NB4 (cell line): ENCODE measurements at regions not wholly inside any gene's neighbourhood (a gene's known extent, or its start where the extent isn't known, plus 50 kb on each side); places are given as distances from the start of the nearest gene placed in this dataset.

ENCODE experiments used
- DNase-seq: peaks from one replicate; pipeline ENCODE4 v3.0.0; 2010; ENCODE audit warnings: low read depth
- H3K4me3 ChIP-seq: one replicate; pipeline ENCODE4 v1.5.1; 2011; ENCODE audit warnings: mild to moderate bottlenecking, low read depth, low read length, moderate library complexity
- MYC ChIP-seq: IDR thresholded peaks from 2 replicates; pipeline ENCODE4 v1.6.1; 2011; ENCODE audit warnings: low read depth, low read length
- POLR2A ChIP-seq: IDR thresholded peaks from 2 replicates; pipeline ENCODE4 v1.6.1; 2011; ENCODE audit warnings: mild to moderate bottlenecking; ENCODE audit not compliant: insufficient read length; ENCODE audit errors: extremely low read depth
- TF ChIP-seq, protein P1 (sequence below): IDR thresholded peaks from 2 replicates; pipeline ENCODE4 v1.6.1; 2011; ENCODE audit warnings: low read depth, low read length
- TF ChIP-seq, protein P2 (sequence below): IDR thresholded peaks from one replicate; pipeline ENCODE4 v1.5.1; 2012; ENCODE audit warnings: low read depth, low read length

DNA sequence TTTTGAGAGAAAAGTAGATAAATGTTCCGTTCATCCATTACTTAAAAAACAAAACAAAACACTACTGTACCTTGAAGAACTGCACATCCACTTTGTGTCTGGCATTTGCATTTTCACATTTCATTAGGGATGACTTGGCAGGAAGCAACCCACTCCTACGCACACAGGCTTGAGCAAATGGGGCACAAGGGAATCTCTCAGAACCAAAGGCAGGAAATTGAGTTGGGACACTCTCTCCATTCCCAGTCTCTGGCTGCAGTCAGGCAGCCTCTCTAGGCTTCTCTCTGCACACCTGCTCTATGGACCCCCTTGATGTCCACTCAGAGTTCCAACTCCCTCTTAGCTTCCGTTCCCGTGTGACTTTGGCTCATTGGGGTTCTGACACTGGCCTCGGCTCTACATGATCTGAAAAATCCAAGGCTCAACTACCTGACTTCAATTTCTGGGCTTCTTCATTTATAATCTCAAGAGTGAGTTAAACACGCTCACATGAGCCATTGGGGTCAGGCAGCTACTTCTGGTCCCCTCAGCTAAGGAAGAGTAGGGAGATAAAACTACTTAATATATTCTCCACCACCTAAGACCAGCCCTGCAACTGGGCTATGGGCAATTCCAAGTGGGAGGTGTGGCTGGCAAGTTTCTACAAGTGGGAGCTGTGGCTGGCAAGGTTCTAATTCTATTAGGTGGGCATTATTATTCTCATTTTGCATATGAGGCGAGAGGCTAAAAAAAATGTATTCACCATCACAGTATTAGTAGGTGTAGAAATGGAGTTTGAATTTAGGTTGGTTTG, 251.9 kb downstream of the SOD2 start:
- DNase-seq: no peak
- H3K4me3 ChIP-seq: no peak overlapping the region
- TF ChIP-seq, protein P1, sequence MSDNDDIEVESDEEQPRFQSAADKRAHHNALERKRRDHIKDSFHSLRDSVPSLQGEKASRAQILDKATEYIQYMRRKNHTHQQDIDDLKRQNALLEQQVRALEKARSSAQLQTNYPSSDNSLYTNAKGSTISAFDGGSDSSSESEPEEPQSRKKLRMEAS: no peak
- TF ChIP-seq MYC (no peak), POLR2A (no peak)
- TF ChIP-seq, protein P2, sequence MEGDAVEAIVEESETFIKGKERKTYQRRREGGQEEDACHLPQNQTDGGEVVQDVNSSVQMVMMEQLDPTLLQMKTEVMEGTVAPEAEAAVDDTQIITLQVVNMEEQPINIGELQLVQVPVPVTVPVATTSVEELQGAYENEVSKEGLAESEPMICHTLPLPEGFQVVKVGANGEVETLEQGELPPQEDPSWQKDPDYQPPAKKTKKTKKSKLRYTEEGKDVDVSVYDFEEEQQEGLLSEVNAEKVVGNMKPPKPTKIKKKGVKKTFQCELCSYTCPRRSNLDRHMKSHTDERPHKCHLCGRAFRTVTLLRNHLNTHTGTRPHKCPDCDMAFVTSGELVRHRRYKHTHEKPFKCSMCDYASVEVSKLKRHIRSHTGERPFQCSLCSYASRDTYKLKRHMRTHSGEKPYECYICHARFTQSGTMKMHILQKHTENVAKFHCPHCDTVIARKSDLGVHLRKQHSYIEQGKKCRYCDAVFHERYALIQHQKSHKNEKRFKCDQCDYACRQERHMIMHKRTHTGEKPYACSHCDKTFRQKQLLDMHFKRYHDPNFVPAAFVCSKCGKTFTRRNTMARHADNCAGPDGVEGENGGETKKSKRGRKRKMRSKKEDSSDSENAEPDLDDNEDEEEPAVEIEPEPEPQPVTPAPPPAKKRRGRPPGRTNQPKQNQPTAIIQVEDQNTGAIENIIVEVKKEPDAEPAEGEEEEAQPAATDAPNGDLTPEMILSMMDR: no peak

DNA sequence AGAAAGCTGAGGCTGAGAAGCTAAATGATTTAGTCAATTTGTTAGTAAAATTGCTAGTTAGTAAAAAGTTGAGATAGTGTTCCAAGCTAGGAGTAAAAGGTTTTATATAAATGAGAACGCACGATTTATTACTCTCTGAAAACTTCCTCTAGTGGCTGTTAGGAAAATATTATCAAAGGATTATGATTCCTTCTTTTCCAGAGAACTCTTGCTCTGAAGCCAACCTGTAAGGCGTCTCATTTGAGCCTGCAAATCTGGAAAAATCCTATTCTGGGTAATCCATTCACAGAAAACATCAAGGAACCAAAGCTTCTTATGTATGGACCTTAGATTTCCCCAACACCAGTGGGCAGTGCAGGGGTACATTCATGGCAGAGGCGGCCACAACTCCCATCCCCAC, 252.7 kb downstream of the SOD2 start:
- no peak for DNase-seq
- TF ChIP-seq, protein P2: no peak
- no peak for TF ChIP-seq POLR2A
- TF ChIP-seq, protein P1: no peak
- no peak for TF ChIP-seq MYC
- no peak overlapping the region for H3K4me3 ChIP-seq

DNA sequence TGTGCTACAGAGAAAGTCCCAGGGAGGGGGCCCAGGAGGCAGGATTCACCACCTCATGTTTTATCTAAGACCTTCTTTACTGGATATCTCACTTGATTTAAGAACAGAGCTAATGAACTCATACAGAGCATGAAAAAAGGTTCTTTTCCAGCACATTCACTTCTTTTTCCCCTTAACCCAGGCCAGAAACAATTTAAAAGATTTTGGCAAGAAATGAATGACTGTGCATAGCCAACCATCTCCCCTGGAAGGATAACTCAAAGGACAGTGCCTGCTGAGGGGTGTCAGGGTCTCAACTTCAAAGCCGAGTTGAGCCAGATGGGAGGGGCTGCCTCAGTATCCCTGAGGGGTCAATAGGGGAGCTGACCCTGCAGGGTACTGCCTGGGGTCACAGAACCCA, 253.4 kb downstream of the SOD2 start:
- no peak for DNase-seq
- TF ChIP-seq POLR2A (no peak), MYC (no peak)
- TF ChIP-seq, protein P2: no peak
- TF ChIP-seq, protein P1: no peak
- no peak overlapping the region for H3K4me3 ChIP-seq

DNA sequence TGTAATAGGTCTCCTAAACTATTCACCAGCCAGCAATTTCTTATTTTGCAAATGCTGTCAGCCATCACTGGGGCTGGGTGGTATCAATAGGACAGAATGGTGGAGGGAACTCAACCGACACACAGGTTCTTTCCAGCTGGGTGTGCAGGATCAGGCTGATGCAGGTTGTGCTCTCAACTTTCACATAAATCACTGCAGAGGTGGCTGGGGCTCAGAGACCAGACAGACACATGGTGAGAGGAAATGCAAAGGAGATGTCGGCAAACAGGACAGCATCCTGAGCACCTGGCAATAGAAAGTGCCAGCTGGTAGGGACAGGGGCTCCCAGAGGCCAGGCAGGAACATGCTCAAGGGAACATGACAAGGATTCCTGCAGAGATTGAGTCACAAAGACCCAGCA, 254.9 kb downstream of the SOD2 start:
- no peak overlapping the region for H3K4me3 ChIP-seq
- no peak for DNase-seq
- TF ChIP-seq, protein P1: no peak
- TF ChIP-seq POLR2A (no peak), MYC (no peak)
- TF ChIP-seq, protein P2: no peak

DNA sequence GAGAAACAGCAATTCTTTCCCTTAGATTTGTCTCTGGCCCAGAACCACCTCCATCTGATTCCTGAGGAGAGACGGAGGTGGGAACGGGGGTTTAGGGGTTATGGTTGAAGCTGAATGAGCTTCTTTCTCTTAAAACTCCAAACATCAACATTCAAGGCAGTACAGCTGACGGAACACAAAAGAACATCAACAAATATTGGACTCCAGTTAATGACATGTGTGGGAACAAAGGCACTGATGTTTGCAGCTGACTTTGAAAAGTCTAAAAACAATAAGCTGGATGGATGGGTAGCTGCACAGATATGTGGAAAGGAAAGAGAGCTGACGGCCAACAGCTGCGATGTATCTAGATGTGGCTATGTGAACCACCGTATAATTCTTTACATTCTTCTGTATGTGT, 256.5 kb downstream of the SOD2 start:
- no peak overlapping the region for H3K4me3 ChIP-seq

More for the DNA sequence above, 256.5 kb downstream of the SOD2 start:
- DNase-seq: no peak
- TF ChIP-seq, protein P1: no peak
- TF ChIP-seq, protein P2: no peak
- TF ChIP-seq POLR2A: no peak
- TF ChIP-seq MYC: no peak
